ENCODE measurements at regions not wholly inside any gene's neighbourhood (a gene's known extent, or its start where the extent isn't known, plus 50 kb on each side); places are given as distances from the start of the nearest gene placed in this dataset.
"Not testable (repeated sequence)": the region's sequence is repeated elsewhere in the genome, so short reads cannot be mapped to it uniquely, and the experiment has no call there.

- H3K4me3 ChIP-seq (ENCODE audit: low read length); H3K27ac ChIP-seq (ENCODE audit: low read length); H3K9ac ChIP-seq (ENCODE audit: low read depth, low read length); H3K4me1 ChIP-seq (ENCODE audit: insufficient read depth, low read length); H3K27me3 ChIP-seq (ENCODE audit: insufficient read depth, low read length); H3K36me3 ChIP-seq (ENCODE audit: insufficient read depth, low read depth, low read length): not testable (repeated sequence)
- H3K9me3 ChIP-seq (ENCODE audit: insufficient read depth, low read depth, low read length) = peaks cover 21% of the 10 kb centered on the region
These were observed 194.6 kb downstream of the TMEM121 start for GRCh38 chr14:105720852-105721601.

DNA sequence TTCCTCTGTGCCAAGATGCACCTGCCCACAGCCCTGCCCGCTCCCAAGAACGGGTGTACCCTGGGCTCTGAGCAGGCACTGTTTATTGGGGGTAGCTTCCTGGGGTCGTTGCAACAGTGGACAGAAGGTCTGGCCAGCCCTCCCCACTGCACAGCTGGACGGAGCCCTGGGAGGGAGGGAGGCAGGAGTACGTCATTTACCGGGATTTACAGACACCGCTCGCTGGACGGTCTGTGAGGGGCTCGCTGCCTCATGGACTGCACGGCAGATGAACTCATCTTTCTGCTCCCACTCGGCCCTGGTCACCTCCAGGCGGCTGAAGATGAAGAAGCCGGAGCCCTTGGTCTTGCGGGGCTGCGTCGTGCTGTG is 195.2 kb downstream of the TMEM121 start:
- H3K4me1 ChIP-seq (ENCODE audit: insufficient read depth, low read length); H3K27ac ChIP-seq (ENCODE audit: low read length); H3K36me3 ChIP-seq (ENCODE audit: insufficient read depth, low read depth, low read length); H3K4me3 ChIP-seq (ENCODE audit: low read length); H3K27me3 ChIP-seq (ENCODE audit: insufficient read depth, low read length); H3K9ac ChIP-seq (ENCODE audit: low read depth, low read length): not testable (repeated sequence)
- H3K9me3 ChIP-seq (ENCODE audit: insufficient read depth, low read depth, low read length) = peaks cover 21% of the 10 kb centered on the region

DNA sequence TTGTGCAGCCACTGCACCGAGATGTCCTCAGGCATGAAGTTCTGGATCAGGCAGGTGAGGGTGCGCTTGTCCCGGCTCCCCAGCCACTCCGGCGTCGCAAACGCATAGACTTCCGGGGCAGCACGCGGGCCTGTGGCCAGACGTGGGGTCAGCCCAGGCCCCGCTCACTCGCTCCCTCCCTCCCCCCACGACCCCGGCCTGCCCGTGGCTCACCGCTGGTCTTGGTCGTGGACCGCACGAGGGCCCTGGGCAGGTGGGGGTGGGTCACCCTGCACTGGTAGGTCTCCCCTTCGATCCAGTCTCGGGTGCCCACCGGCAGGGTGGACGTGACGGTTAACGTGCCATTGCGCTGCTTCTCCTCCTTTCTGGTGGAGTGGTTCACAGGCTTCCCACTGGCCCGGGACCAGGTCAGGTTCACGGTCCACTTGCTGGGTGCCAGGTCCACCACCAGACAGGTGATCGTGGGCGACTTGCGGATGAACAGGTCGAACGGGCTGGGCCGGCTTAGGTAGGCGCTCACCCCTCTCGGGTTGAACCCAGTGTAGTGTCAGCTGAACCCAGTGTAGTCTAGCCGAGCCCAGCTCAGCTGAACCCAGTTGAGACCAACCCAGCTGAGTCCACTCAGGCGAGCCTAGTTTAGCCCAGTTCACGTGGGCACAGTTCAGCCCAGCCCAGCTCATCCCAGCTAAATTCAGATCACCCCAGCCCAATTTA is 195.8 kb downstream of the TMEM121 start:
- not testable (repeated sequence) for H3K27ac ChIP-seq (ENCODE audit: low read length); H3K4me1 ChIP-seq (ENCODE audit: insufficient read depth, low read length); H3K27me3 ChIP-seq (ENCODE audit: insufficient read depth, low read length); H3K36me3 ChIP-seq (ENCODE audit: insufficient read depth, low read depth, low read length); H3K4me3 ChIP-seq (ENCODE audit: low read length); H3K9ac ChIP-seq (ENCODE audit: low read depth, low read length)
- peaks cover 21% of the 10 kb centered on the region for H3K9me3 ChIP-seq (ENCODE audit: insufficient read depth, low read depth, low read length)

GRCh38 chr14:105723271-105723670 is 196.9 kb downstream of the TMEM121 start:
- H3K9me3 ChIP-seq (ENCODE audit: insufficient read depth, low read depth, low read length) = peaks cover 22% of the 10 kb centered on the region
- H3K4me3 ChIP-seq (ENCODE audit: low read length); H3K9ac ChIP-seq (ENCODE audit: low read depth, low read length); H3K36me3 ChIP-seq (ENCODE audit: insufficient read depth, low read depth, low read length); H3K27me3 ChIP-seq (ENCODE audit: insufficient read depth, low read length); H3K27ac ChIP-seq (ENCODE audit: low read length); H3K4me1 ChIP-seq (ENCODE audit: insufficient read depth, low read length): not testable (repeated sequence)

DNA sequence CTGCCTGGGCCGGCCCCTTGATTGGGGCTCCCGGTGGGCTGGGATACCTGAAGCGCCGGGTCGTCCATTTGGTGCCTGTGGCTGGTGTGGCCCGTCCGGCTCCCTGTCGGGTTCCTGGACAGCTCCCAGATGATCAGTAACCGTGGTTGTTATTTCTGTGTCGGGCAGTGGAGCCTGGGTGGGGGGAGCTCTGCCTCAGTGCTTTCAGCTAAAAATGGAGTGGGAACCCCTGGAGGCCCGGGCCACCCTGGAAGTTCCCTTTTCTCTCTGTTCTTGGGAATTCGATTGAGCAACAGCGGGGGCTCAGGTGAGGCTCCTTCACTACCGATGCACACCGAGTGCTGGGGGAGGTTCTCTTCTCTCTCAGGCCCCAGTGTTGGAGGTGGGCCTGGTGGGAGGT is 197.4 kb downstream of the TMEM121 start:
- not testable (repeated sequence) for H3K4me1 ChIP-seq (ENCODE audit: insufficient read depth, low read length); H3K4me3 ChIP-seq (ENCODE audit: low read length); H3K27me3 ChIP-seq (ENCODE audit: insufficient read depth, low read length); H3K27ac ChIP-seq (ENCODE audit: low read length); H3K9ac ChIP-seq (ENCODE audit: low read depth, low read length); H3K36me3 ChIP-seq (ENCODE audit: insufficient read depth, low read depth, low read length)
- peaks cover 27% of the 10 kb centered on the region for H3K9me3 ChIP-seq (ENCODE audit: insufficient read depth, low read depth, low read length)

GRCh38 chr14:105729825-105730368 is 203.5 kb downstream of the TMEM121 start:
- H3K9me3 ChIP-seq (ENCODE audit: insufficient read depth, low read depth, low read length) = peaks cover 53% of the 10 kb centered on the region
- H3K9ac ChIP-seq (ENCODE audit: low read depth, low read length); H3K27me3 ChIP-seq (ENCODE audit: insufficient read depth, low read length); H3K27ac ChIP-seq (ENCODE audit: low read length); H3K4me3 ChIP-seq (ENCODE audit: low read length); H3K36me3 ChIP-seq (ENCODE audit: insufficient read depth, low read depth, low read length); H3K4me1 ChIP-seq (ENCODE audit: insufficient read depth, low read length): not testable (repeated sequence)

GRCh38 chr14:105730731-105731130 is 204.3 kb downstream of the TMEM121 start:
- not testable (repeated sequence) for H3K27me3 ChIP-seq (ENCODE audit: insufficient read depth, low read length); H3K4me1 ChIP-seq (ENCODE audit: insufficient read depth, low read length); H3K27ac ChIP-seq (ENCODE audit: low read length); H3K36me3 ChIP-seq (ENCODE audit: insufficient read depth, low read depth, low read length); H3K9ac ChIP-seq (ENCODE audit: low read depth, low read length); H3K4me3 ChIP-seq (ENCODE audit: low read length)
- peaks cover 52% of the 10 kb centered on the region for H3K9me3 ChIP-seq (ENCODE audit: insufficient read depth, low read depth, low read length)

GRCh38 chr14:105731221-105731985 is 205.0 kb downstream of the TMEM121 start:
- peaks cover 52% of the 10 kb centered on the region for H3K9me3 ChIP-seq (ENCODE audit: insufficient read depth, low read depth, low read length)
- not testable (repeated sequence) for H3K36me3 ChIP-seq (ENCODE audit: insufficient read depth, low read depth, low read length); H3K4me1 ChIP-seq (ENCODE audit: insufficient read depth, low read length); H3K9ac ChIP-seq (ENCODE audit: low read depth, low read length); H3K27me3 ChIP-seq (ENCODE audit: insufficient read depth, low read length); H3K27ac ChIP-seq (ENCODE audit: low read length); H3K4me3 ChIP-seq (ENCODE audit: low read length)

DNA sequence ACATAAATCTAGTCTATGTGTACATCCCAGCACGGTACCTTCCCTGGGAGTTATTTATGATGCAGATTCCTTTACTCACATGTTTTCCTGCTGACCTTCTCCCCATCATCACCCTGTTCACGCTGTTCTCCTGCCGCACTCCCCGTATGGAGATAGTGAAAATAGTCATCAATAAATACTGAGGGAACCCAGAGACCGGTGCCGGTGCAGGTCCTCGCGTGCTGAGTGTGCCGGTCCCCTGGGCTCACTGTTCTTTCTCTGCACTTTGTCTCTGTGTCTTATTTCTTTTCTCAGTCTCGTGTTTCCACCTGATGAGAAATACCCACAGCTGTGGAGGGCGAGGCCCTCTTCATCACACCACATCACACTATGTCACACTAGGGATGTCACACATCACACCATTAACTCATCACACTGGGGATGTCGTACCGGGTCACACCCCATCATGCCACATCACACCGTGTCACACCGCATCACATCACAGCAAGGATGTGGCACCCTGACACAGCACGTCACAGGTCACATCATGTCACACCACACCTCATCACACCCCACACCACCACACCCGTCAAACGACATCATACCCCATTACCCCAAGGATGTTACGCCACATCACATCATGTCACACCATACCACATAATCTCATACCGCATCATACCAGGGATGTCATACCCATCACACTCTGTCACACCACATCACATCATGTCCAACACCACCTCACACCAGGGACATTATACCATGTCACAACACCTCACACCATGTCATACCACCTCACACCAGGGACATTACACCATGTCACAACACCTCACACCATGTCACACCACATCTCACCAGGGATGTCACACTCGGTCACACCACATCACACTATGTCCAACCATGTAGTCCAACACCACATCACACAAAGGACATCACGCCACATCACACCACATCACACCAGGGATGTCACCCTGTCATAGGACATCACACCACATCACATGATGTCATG is 207.0 kb downstream of the TMEM121 start:
- no peaks in the 10 kb centered on the region for H3K4me1 ChIP-seq (ENCODE audit: insufficient read depth, low read length)
- H3K27ac ChIP-seq (ENCODE audit: low read length) = no peak overlapping the region
- no peak overlapping the region for H3K9ac ChIP-seq (ENCODE audit: low read depth, low read length)
- H3K36me3 ChIP-seq (ENCODE audit: insufficient read depth, low read depth, low read length) = no peaks in the 10 kb centered on the region
- peaks cover 53% of the 10 kb centered on the region for H3K9me3 ChIP-seq (ENCODE audit: insufficient read depth, low read depth, low read length)
- no peaks in the 10 kb centered on the region for H3K27me3 ChIP-seq (ENCODE audit: insufficient read depth, low read length)
- H3K4me3 ChIP-seq (ENCODE audit: low read length) = no peak overlapping the region

DNA sequence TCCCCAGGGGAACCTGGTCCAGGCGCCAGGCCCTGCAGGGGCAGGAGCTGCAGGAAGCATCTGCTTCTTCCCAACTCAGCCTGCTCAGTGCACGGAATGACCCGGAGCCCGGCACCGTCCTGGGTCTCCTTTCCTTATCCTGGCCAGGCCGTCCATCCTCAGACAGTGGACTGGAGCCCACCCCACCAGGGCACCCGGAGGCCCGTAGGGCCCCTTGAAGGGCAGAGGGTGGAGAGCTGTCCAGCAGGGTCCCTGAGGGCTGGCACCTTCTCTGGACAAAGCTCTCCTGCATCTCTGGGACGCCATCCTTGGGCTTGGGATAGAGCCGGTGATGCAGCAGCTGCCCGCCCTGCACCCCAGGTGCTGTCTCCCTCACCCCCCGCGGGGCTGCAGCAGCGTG is 207.9 kb downstream of the TMEM121 start:
- H3K4me1 ChIP-seq (ENCODE audit: insufficient read depth, low read length); H3K9ac ChIP-seq (ENCODE audit: low read depth, low read length); H3K27me3 ChIP-seq (ENCODE audit: insufficient read depth, low read length); H3K36me3 ChIP-seq (ENCODE audit: insufficient read depth, low read depth, low read length); H3K27ac ChIP-seq (ENCODE audit: low read length); H3K4me3 ChIP-seq (ENCODE audit: low read length): not testable (repeated sequence)
- peaks cover 51% of the 10 kb centered on the region for H3K9me3 ChIP-seq (ENCODE audit: insufficient read depth, low read depth, low read length)

DNA sequence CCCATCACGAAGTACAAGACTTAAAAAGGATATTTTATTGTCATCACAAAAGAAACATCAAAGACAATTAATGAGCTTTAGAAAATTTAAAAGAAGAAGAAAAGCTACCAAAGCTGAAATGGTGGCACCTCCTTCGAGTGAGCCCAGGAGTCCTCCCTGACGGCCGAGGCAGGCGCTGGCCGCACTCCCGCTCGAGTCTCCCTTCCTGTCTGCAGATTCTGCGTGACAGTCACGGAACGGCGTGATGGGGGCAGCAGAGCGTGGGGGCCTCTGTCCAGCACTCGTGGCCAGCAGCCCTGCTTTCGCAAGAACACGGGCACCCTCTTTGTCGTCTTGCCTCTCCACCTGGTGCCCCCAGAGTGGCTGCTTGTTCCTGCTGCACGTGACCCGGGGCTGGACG is 209.9 kb downstream of the TMEM121 start:
- not testable (repeated sequence) for H3K9ac ChIP-seq (ENCODE audit: low read depth, low read length); H3K4me3 ChIP-seq (ENCODE audit: low read length); H3K4me1 ChIP-seq (ENCODE audit: insufficient read depth, low read length); H3K27me3 ChIP-seq (ENCODE audit: insufficient read depth, low read length); H3K36me3 ChIP-seq (ENCODE audit: insufficient read depth, low read depth, low read length); H3K27ac ChIP-seq (ENCODE audit: low read length)
- H3K9me3 ChIP-seq (ENCODE audit: insufficient read depth, low read depth, low read length) = peaks cover 40% of the 10 kb centered on the region
